ENCODE measurements at regions not wholly inside any gene's neighbourhood (a gene's known extent, or its start where the extent isn't known, plus 50 kb on each side); places are given as distances from the start of the nearest gene placed in this dataset.

DNA sequence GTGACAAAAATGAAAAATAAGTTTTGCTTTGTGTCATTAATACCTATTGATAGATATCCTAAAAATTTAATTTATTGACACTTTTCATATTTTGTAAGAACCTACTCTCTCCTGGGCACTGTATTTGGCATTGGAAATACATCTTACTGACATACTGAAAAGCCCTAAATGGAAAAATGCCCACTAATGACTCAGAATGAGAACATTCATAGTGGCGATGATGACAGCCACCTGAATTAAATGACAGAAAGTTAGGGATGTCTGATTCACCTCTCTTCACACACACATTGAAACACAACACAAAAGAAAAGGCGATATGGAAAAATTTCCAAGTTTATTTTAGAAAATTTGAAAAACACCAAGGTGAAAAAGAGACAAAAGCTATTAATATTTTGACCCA, 992.3 kb downstream of the STPG2 start:
- no peak overlapping the region for H3K4me2 ChIP-seq (ENCODE audit: low read length)
- H3K36me3 Mint-ChIP-seq (ENCODE audit: low read depth, unreplicated experiment), result no peaks in the 10 kb centered on the region
- H3K4me1 ChIP-seq (ENCODE audit: insufficient read depth, low read length), result no peaks in the 10 kb centered on the region
- no peak for FAIRE-seq
- H3K4me3 Mint-ChIP-seq (ENCODE audit: unreplicated experiment), result no peak overlapping the region
- TF ChIP-seq, protein P1, sequence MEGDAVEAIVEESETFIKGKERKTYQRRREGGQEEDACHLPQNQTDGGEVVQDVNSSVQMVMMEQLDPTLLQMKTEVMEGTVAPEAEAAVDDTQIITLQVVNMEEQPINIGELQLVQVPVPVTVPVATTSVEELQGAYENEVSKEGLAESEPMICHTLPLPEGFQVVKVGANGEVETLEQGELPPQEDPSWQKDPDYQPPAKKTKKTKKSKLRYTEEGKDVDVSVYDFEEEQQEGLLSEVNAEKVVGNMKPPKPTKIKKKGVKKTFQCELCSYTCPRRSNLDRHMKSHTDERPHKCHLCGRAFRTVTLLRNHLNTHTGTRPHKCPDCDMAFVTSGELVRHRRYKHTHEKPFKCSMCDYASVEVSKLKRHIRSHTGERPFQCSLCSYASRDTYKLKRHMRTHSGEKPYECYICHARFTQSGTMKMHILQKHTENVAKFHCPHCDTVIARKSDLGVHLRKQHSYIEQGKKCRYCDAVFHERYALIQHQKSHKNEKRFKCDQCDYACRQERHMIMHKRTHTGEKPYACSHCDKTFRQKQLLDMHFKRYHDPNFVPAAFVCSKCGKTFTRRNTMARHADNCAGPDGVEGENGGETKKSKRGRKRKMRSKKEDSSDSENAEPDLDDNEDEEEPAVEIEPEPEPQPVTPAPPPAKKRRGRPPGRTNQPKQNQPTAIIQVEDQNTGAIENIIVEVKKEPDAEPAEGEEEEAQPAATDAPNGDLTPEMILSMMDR (IDR thresholded peaks at IDR 0.05; ENCODE audit: insufficient read depth, low read depth, low read length), result no peak
- no peak for TF ChIP-seq EZH2 (IDR thresholded peaks at IDR 0.05; ENCODE audit: insufficient read depth, low read length)
- H3K27ac Mint-ChIP-seq (ENCODE audit: unreplicated experiment), result no peak overlapping the region
- H4K20me1 ChIP-seq (ENCODE audit: insufficient read depth, low read length), result no peaks in the 10 kb centered on the region
- DNase-seq (ENCODE audit: low read depth), result no peak
- H3K79me2 ChIP-seq (ENCODE audit: insufficient read depth, low read length), result no peaks in the 10 kb centered on the region
- H3K36me3 ChIP-seq (ENCODE audit: insufficient read depth, low read length), result no peaks in the 10 kb centered on the region
- H3K4me3 ChIP-seq (ENCODE audit: insufficient read depth, low read depth, low read length), result no peak overlapping the region
- no peaks in the 10 kb centered on the region for H3K27me3 Mint-ChIP-seq (ENCODE audit: low read depth, unreplicated experiment)
- no peaks in the 10 kb centered on the region for H3K4me1 Mint-ChIP-seq (ENCODE audit: low read depth, unreplicated experiment)
- no peak overlapping the region for H2AFZ ChIP-seq (ENCODE audit: low read depth, low read length)
- no peak overlapping the region for H3K9ac ChIP-seq (ENCODE audit: low read length)
- no peak overlapping the region for H3K27ac ChIP-seq (ENCODE audit: low read depth, low read length)
- H3K9me3 Mint-ChIP-seq (ENCODE audit: unreplicated experiment), result no peaks in the 10 kb centered on the region
- H3K27me3 ChIP-seq (ENCODE audit: insufficient read depth, low read length), result no peaks in the 10 kb centered on the region
- no peaks in the 10 kb centered on the region for H3K9me3 ChIP-seq (ENCODE audit: insufficient read depth, low read depth, low read length)

DNA sequence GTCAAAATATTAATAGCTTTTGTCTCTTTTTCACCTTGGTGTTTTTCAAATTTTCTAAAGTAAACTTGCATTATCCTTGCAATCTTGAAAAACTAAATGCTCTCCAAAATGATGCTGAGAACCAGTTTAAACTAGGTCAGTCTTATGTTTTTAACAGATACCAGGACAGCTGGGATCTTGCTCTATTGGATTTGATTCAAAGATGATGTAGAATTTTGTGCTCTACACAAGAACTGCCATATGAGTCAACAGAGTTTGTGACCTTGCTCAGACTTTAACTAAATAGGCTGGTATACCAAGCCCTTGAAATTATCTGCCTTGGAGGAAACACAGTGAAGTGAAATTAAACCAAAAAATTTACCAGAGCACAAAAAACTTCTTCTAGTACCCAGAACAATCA, 991.1 kb downstream of the STPG2 start:
- Histone ChIP-seq H4K20me1 (ENCODE audit: insufficient read depth, low read length) (no peaks in the 10 kb centered on the region), H3K9me3 (ENCODE audit: insufficient read depth, low read depth, low read length) (no peaks in the 10 kb centered on the region), H3K4me1 (ENCODE audit: insufficient read depth, low read length) (no peaks in the 10 kb centered on the region), H3K27ac (ENCODE audit: low read depth, low read length) (no peak overlapping the region), H2AFZ (ENCODE audit: low read depth, low read length) (no peak overlapping the region), H3K4me3 (ENCODE audit: insufficient read depth, low read depth, low read length) (no peak overlapping the region), H3K79me2 (ENCODE audit: insufficient read depth, low read length) (no peaks in the 10 kb centered on the region), H3K4me2 (ENCODE audit: low read length) (no peak overlapping the region), H3K9ac (ENCODE audit: low read length) (no peak overlapping the region), H3K36me3 (ENCODE audit: insufficient read depth, low read length) (no peaks in the 10 kb centered on the region), H3K27me3 (ENCODE audit: insufficient read depth, low read length) (no peaks in the 10 kb centered on the region)
- no peaks in the 10 kb centered on the region for H3K9me3 Mint-ChIP-seq (ENCODE audit: unreplicated experiment)
- no peak overlapping the region for H3K27ac Mint-ChIP-seq (ENCODE audit: unreplicated experiment)
- H3K4me1 Mint-ChIP-seq (ENCODE audit: low read depth, unreplicated experiment), result no peaks in the 10 kb centered on the region
- FAIRE-seq, result no peak
- H3K4me3 Mint-ChIP-seq (ENCODE audit: unreplicated experiment), result no peak overlapping the region
- no peaks in the 10 kb centered on the region for H3K36me3 Mint-ChIP-seq (ENCODE audit: low read depth, unreplicated experiment)
- TF ChIP-seq EZH2 (IDR thresholded peaks at IDR 0.05; ENCODE audit: insufficient read depth, low read length), result no peak
- TF ChIP-seq, protein P1 (IDR thresholded peaks at IDR 0.05; ENCODE audit: insufficient read depth, low read depth, low read length), result no peak
- H3K27me3 Mint-ChIP-seq (ENCODE audit: low read depth, unreplicated experiment), result no peaks in the 10 kb centered on the region
- no peak for DNase-seq (ENCODE audit: low read depth)

DNA sequence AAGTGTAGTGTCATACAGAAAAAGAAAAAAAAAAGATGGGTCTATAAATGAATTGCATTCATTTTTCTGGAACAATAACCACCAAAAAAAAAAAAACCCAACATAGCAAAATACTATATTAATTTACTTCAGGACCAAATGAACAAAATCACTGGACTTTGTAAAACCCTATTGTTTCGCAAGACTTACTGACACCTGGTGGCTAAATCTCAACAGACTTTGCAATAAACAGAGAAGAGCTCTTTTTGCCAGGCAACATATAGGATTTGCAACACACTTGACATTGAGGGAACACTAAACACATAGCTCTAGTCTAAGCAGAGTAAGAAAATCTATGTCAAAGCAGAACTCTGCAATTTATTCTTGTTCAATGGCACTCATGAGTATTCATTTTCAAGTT, 990.2 kb downstream of the STPG2 start:
- no peak overlapping the region for H2AFZ ChIP-seq (ENCODE audit: low read depth, low read length)
- FAIRE-seq (no peak), DNase-seq (ENCODE audit: low read depth) (no peak)
- no peak overlapping the region for H3K4me3 Mint-ChIP-seq (ENCODE audit: unreplicated experiment)
- no peaks in the 10 kb centered on the region for H3K9me3 Mint-ChIP-seq (ENCODE audit: unreplicated experiment)
- no peak overlapping the region for H3K27ac ChIP-seq (ENCODE audit: low read depth, low read length)
- H3K4me2 ChIP-seq (ENCODE audit: low read length), result no peak overlapping the region
- no peak overlapping the region for H3K27ac Mint-ChIP-seq (ENCODE audit: unreplicated experiment)
- no peaks in the 10 kb centered on the region for H3K36me3 ChIP-seq (ENCODE audit: insufficient read depth, low read length)
- no peaks in the 10 kb centered on the region for H3K9me3 ChIP-seq (ENCODE audit: insufficient read depth, low read depth, low read length)
- no peaks in the 10 kb centered on the region for H3K4me1 ChIP-seq (ENCODE audit: insufficient read depth, low read length)
- H3K27me3 ChIP-seq (ENCODE audit: insufficient read depth, low read length), result no peaks in the 10 kb centered on the region
- no peak overlapping the region for H3K9ac ChIP-seq (ENCODE audit: low read length)
- no peaks in the 10 kb centered on the region for H4K20me1 ChIP-seq (ENCODE audit: insufficient read depth, low read length)
- H3K4me3 ChIP-seq (ENCODE audit: insufficient read depth, low read depth, low read length), result no peak overlapping the region
- no peaks in the 10 kb centered on the region for H3K4me1 Mint-ChIP-seq (ENCODE audit: low read depth, unreplicated experiment)
- no peaks in the 10 kb centered on the region for H3K36me3 Mint-ChIP-seq (ENCODE audit: low read depth, unreplicated experiment)
- TF ChIP-seq, protein P1 (IDR thresholded peaks at IDR 0.05; ENCODE audit: insufficient read depth, low read depth, low read length), result peak; percentile 40
- no peak for TF ChIP-seq EZH2 (IDR thresholded peaks at IDR 0.05; ENCODE audit: insufficient read depth, low read length)
- no peaks in the 10 kb centered on the region for H3K79me2 ChIP-seq (ENCODE audit: insufficient read depth, low read length)
- no peaks in the 10 kb centered on the region for H3K27me3 Mint-ChIP-seq (ENCODE audit: low read depth, unreplicated experiment)
